ENCODE measurements at regions not wholly inside any gene's neighbourhood (a gene's known extent, or its start where the extent isn't known, plus 50 kb on each side); places are given as distances from the start of the nearest gene placed in this dataset.

GRCh38 chr16:60013076-60013475 is 1279.0 kb upstream of the GOT2 start:
- H3K27me3 ChIP-seq (replicated peaks; ENCODE audit: control insufficient read depth, insufficient read depth, low read length), result peaks cover 6% of the 10 kb centered on the region
- H3K9me3 ChIP-seq (ENCODE audit: control insufficient read depth, low read length), result peaks cover 3% of the 10 kb centered on the region
- no peaks in the 10 kb centered on the region for H3K36me3 ChIP-seq (ENCODE audit: control insufficient read depth, insufficient read depth, low read length, severe bottlenecking)
- no peaks in the 10 kb centered on the region for H3K4me1 ChIP-seq (ENCODE audit: control insufficient read depth, insufficient read depth, low read length)
- no peak overlapping the region for H3K4me3 ChIP-seq (ENCODE audit: low read length)
- DNase-seq (ENCODE audit: low read depth), result no peak
- no peak overlapping the region for H3K9ac ChIP-seq (ENCODE audit: low read length)

GRCh38 chr16:60001523-60001922 is 1267.4 kb upstream of the GOT2 start:
- no peak for DNase-seq (ENCODE audit: low read depth)
- Histone ChIP-seq H3K4me3 (ENCODE audit: low read length) (no peak overlapping the region), H3K36me3 (ENCODE audit: control insufficient read depth, insufficient read depth, low read length, severe bottlenecking) (no peaks in the 10 kb centered on the region), H3K9ac (ENCODE audit: low read length) (no peak overlapping the region), H3K27me3 (replicated peaks; ENCODE audit: control insufficient read depth, insufficient read depth, low read length) (no peaks in the 10 kb centered on the region), H3K4me1 (ENCODE audit: control insufficient read depth, insufficient read depth, low read length) (no peaks in the 10 kb centered on the region), H3K9me3 (ENCODE audit: control insufficient read depth, low read length) (peaks cover 8% of the 10 kb centered on the region)

- no peaks in the 10 kb centered on the region for H3K36me3 ChIP-seq (ENCODE audit: control insufficient read depth, insufficient read depth, low read length, severe bottlenecking)
- no peaks in the 10 kb centered on the region for H3K27me3 ChIP-seq (replicated peaks; ENCODE audit: control insufficient read depth, insufficient read depth, low read length)
- no peaks in the 10 kb centered on the region for H3K4me1 ChIP-seq (ENCODE audit: control insufficient read depth, insufficient read depth, low read length)
- no peak for DNase-seq (ENCODE audit: low read depth)
- no peak overlapping the region for H3K9ac ChIP-seq (ENCODE audit: low read length)
- peaks cover 8% of the 10 kb centered on the region for H3K9me3 ChIP-seq (ENCODE audit: control insufficient read depth, low read length)
- H3K4me3 ChIP-seq (ENCODE audit: low read length), result no peak overlapping the region
These were observed 1263.6 kb upstream of the GOT2 start for GRCh38 chr16:59997706-59998105.

- Histone ChIP-seq H3K9me3 (ENCODE audit: control insufficient read depth, low read length) (peaks cover 8% of the 10 kb centered on the region), H3K36me3 (ENCODE audit: control insufficient read depth, insufficient read depth, low read length, severe bottlenecking) (no peaks in the 10 kb centered on the region), H3K4me3 (ENCODE audit: low read length) (no peak overlapping the region), H3K27me3 (replicated peaks; ENCODE audit: control insufficient read depth, insufficient read depth, low read length) (no peaks in the 10 kb centered on the region), H3K4me1 (ENCODE audit: control insufficient read depth, insufficient read depth, low read length) (no peaks in the 10 kb centered on the region), H3K9ac (ENCODE audit: low read length) (no peak overlapping the region)
- DNase-seq (ENCODE audit: low read depth), result no peak
These were observed 1259.0 kb upstream of the GOT2 start for GRCh38 chr16:59993101-59993500.

GRCh38 chr16:59991171-59991570 is 1257.1 kb upstream of the GOT2 start:
- no peaks in the 10 kb centered on the region for H3K4me1 ChIP-seq (ENCODE audit: control insufficient read depth, insufficient read depth, low read length)
- no peak overlapping the region for H3K9ac ChIP-seq (ENCODE audit: low read length)
- no peak for DNase-seq (ENCODE audit: low read depth)
- peaks cover 8% of the 10 kb centered on the region for H3K9me3 ChIP-seq (ENCODE audit: control insufficient read depth, low read length)
- H3K4me3 ChIP-seq (ENCODE audit: low read length), result no peak overlapping the region
- no peaks in the 10 kb centered on the region for H3K27me3 ChIP-seq (replicated peaks; ENCODE audit: control insufficient read depth, insufficient read depth, low read length)
- no peaks in the 10 kb centered on the region for H3K36me3 ChIP-seq (ENCODE audit: control insufficient read depth, insufficient read depth, low read length, severe bottlenecking)

- Histone ChIP-seq H3K9me3 (ENCODE audit: control insufficient read depth, low read length) (peaks cover 19% of the 10 kb centered on the region), H3K4me3 (ENCODE audit: low read length) (no peak overlapping the region), H3K4me1 (ENCODE audit: control insufficient read depth, insufficient read depth, low read length) (no peaks in the 10 kb centered on the region), H3K27me3 (replicated peaks; ENCODE audit: control insufficient read depth, insufficient read depth, low read length) (no peaks in the 10 kb centered on the region), H3K36me3 (ENCODE audit: control insufficient read depth, insufficient read depth, low read length, severe bottlenecking) (no peaks in the 10 kb centered on the region), H3K9ac (ENCODE audit: low read length) (no peak overlapping the region)
- no peak for DNase-seq (ENCODE audit: low read depth)
These were observed 1254.5 kb upstream of the GOT2 start for GRCh38 chr16:59988591-59988990.

GRCh38 chr16:59975953-59976352 is 1241.8 kb upstream of the GOT2 start:
- Histone ChIP-seq H3K9me3 (ENCODE audit: control insufficient read depth, low read length) (no peaks in the 10 kb centered on the region), H3K4me3 (ENCODE audit: low read length) (no peak overlapping the region), H3K4me1 (ENCODE audit: control insufficient read depth, insufficient read depth, low read length) (no peaks in the 10 kb centered on the region), H3K36me3 (ENCODE audit: control insufficient read depth, insufficient read depth, low read length, severe bottlenecking) (no peaks in the 10 kb centered on the region), H3K27me3 (replicated peaks; ENCODE audit: control insufficient read depth, insufficient read depth, low read length) (no peaks in the 10 kb centered on the region), H3K9ac (ENCODE audit: low read length) (no peak overlapping the region)
- DNase-seq (ENCODE audit: low read depth), result no peak

GRCh38 chr16:59973966-59974365 is 1239.8 kb upstream of the GOT2 start:
- DNase-seq (ENCODE audit: low read depth), result no peak
- Histone ChIP-seq H3K27me3 (replicated peaks; ENCODE audit: control insufficient read depth, insufficient read depth, low read length) (no peaks in the 10 kb centered on the region), H3K9me3 (ENCODE audit: control insufficient read depth, low read length) (no peaks in the 10 kb centered on the region), H3K4me3 (ENCODE audit: low read length) (no peak overlapping the region), H3K9ac (ENCODE audit: low read length) (no peak overlapping the region), H3K4me1 (ENCODE audit: control insufficient read depth, insufficient read depth, low read length) (no peaks in the 10 kb centered on the region), H3K36me3 (ENCODE audit: control insufficient read depth, insufficient read depth, low read length, severe bottlenecking) (no peaks in the 10 kb centered on the region)

- Histone ChIP-seq H3K9me3 (ENCODE audit: control insufficient read depth, low read length) (no peaks in the 10 kb centered on the region), H3K4me3 (ENCODE audit: low read length) (no peak overlapping the region), H3K9ac (ENCODE audit: low read length) (no peak overlapping the region), H3K27me3 (replicated peaks; ENCODE audit: control insufficient read depth, insufficient read depth, low read length) (no peaks in the 10 kb centered on the region), H3K4me1 (ENCODE audit: control insufficient read depth, insufficient read depth, low read length) (no peaks in the 10 kb centered on the region), H3K36me3 (ENCODE audit: control insufficient read depth, insufficient read depth, low read length, severe bottlenecking) (no peaks in the 10 kb centered on the region)
- no peak for DNase-seq (ENCODE audit: low read depth)
These were observed 1237.1 kb upstream of the GOT2 start for GRCh38 chr16:59971264-59971663.

- H3K9ac ChIP-seq (ENCODE audit: low read length), result no peak overlapping the region
- DNase-seq (ENCODE audit: low read depth), result no peak
- no peak overlapping the region for H3K4me3 ChIP-seq (ENCODE audit: low read length)
- H3K9me3 ChIP-seq (ENCODE audit: control insufficient read depth, low read length), result peaks cover 3% of the 10 kb centered on the region
- H3K27me3 ChIP-seq (replicated peaks; ENCODE audit: control insufficient read depth, insufficient read depth, low read length), result no peaks in the 10 kb centered on the region
- H3K4me1 ChIP-seq (ENCODE audit: control insufficient read depth, insufficient read depth, low read length), result no peaks in the 10 kb centered on the region
- H3K36me3 ChIP-seq (ENCODE audit: control insufficient read depth, insufficient read depth, low read length, severe bottlenecking), result no peaks in the 10 kb centered on the region
These were observed 1230.3 kb upstream of the GOT2 start for GRCh38 chr16:59964232-59964924.

GRCh38 chr16:59959311-59959710 is 1225.2 kb upstream of the GOT2 start:
- H3K9me3 ChIP-seq (ENCODE audit: control insufficient read depth, low read length), result peaks cover 3% of the 10 kb centered on the region
- DNase-seq (ENCODE audit: low read depth), result no peak

GRCh38 chr16:59950431-59950830 is 1216.3 kb upstream of the GOT2 start:
- Histone ChIP-seq H3K4me3 (ENCODE audit: low read length) (no peak overlapping the region), H3K9me3 (ENCODE audit: control insufficient read depth, low read length) (peaks cover 9% of the 10 kb centered on the region)
- DNase-seq (ENCODE audit: low read depth), result no peak

More at GRCh38 chr16:59959311-59959710, 1225.2 kb upstream of the GOT2 start:
- no peaks in the 10 kb centered on the region for H3K4me1 ChIP-seq (ENCODE audit: control insufficient read depth, insufficient read depth, low read length)
- no peaks in the 10 kb centered on the region for H3K36me3 ChIP-seq (ENCODE audit: control insufficient read depth, insufficient read depth, low read length, severe bottlenecking)
- H3K9ac ChIP-seq (ENCODE audit: low read length), result no peak overlapping the region
- no peak overlapping the region for H3K4me3 ChIP-seq (ENCODE audit: low read length)
- H3K27me3 ChIP-seq (replicated peaks; ENCODE audit: control insufficient read depth, insufficient read depth, low read length), result no peaks in the 10 kb centered on the region

More at GRCh38 chr16:59950431-59950830, 1216.3 kb upstream of the GOT2 start:
- H3K4me1 ChIP-seq (ENCODE audit: control insufficient read depth, insufficient read depth, low read length), result no peaks in the 10 kb centered on the region
- no peak overlapping the region for H3K9ac ChIP-seq (ENCODE audit: low read length)
- H3K27me3 ChIP-seq (replicated peaks; ENCODE audit: control insufficient read depth, insufficient read depth, low read length), result no peaks in the 10 kb centered on the region
- no peaks in the 10 kb centered on the region for H3K36me3 ChIP-seq (ENCODE audit: control insufficient read depth, insufficient read depth, low read length, severe bottlenecking)

Measured in adipocyte (in vitro differentiated cells).